ENCODE measurements at regions not wholly inside any gene's neighbourhood (a gene's known extent, or its start where the extent isn't known, plus 50 kb on each side); places are given as distances from the start of the nearest gene placed in this dataset.
"Not testable (repeated sequence)": the region's sequence is repeated elsewhere in the genome, so short reads cannot be mapped to it uniquely, and the experiment has no call there.

DNA sequence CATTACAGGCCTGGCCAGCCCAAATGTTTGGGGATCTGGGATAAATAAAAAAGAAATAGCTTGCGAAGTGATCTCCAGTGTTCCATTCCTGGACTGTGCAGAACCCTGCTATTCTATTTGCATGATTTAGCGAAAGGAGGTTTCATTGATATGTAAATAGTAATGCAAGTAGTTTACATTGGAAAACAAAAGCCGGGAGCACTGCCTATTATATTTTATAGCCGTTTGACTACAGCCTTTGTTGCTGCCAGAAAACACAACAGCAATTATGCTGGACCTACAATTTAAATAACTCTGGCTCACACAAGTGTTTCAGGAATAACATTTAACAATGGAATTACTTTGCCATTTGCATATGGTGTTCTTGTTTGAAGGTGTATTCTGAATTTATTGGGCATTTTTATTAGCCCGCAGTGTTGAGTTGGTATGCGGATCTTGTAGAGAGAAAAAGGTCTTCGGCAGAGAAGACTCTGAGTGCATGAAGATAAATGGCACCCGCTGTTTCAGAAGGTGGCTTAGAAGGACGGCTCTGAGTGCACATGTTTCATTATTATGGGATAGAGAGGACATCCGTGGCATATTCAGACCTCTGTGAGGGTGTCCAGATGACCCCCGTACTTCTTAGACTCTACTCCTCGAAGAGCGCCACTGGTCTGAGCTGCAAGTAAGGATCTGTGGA, 315.0 kb downstream of the BRD1 start:
- H3K4me3 ChIP-seq (ENCODE audit: low read length): no peak overlapping the region
- no peaks in the 10 kb centered on the region for H3K27me3 ChIP-seq (ENCODE audit: control insufficient read depth, insufficient read depth, low read length)
- H3K36me3 ChIP-seq (ENCODE audit: control insufficient read depth, insufficient read depth, low read length): no peaks in the 10 kb centered on the region
- no peak overlapping the region for H3K9ac ChIP-seq (ENCODE audit: low read length)
- H3K4me1 ChIP-seq (ENCODE audit: control insufficient read depth, insufficient read depth, low read length): no peaks in the 10 kb centered on the region
- no peak overlapping the region for H3K27ac ChIP-seq (ENCODE audit: low read depth, low read length)

- H3K36me3 ChIP-seq (ENCODE audit: control insufficient read depth, insufficient read depth, low read length); H3K27me3 ChIP-seq (ENCODE audit: control insufficient read depth, insufficient read depth, low read length); H3K4me1 ChIP-seq (ENCODE audit: control insufficient read depth, insufficient read depth, low read length); H3K9ac ChIP-seq (ENCODE audit: low read length); H3K4me3 ChIP-seq (ENCODE audit: low read length); H3K27ac ChIP-seq (ENCODE audit: low read depth, low read length): not testable (repeated sequence)
These were observed 316.1 kb downstream of the BRD1 start for GRCh38 chr22:49511393-49512189.

DNA sequence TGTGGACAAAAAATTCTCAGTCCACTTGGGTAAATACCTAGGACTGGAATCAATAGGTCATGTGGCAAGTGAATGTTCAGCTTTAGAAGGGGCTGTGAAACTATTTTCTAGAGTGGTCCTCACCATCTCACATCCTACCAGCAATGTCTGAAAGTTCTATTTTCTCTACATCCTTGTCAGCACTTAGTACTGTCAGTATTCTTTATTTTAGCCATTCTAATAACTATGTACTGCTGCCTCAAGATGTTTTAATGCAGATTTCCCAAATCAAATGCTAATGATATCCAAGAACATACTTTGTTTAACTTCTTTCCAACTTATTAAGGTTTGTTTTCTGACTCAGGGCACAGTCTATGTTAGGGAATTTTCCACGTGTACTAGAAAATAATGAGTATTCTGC, 317.0 kb downstream of the BRD1 start:
- Histone ChIP-seq H3K9ac (ENCODE audit: low read length) (no peak overlapping the region), H3K27ac (ENCODE audit: low read depth, low read length) (no peak overlapping the region), H3K4me1 (ENCODE audit: control insufficient read depth, insufficient read depth, low read length) (no peaks in the 10 kb centered on the region), H3K4me3 (ENCODE audit: low read length) (no peak overlapping the region), H3K27me3 (ENCODE audit: control insufficient read depth, insufficient read depth, low read length) (no peaks in the 10 kb centered on the region), H3K36me3 (ENCODE audit: control insufficient read depth, insufficient read depth, low read length) (no peaks in the 10 kb centered on the region)

GRCh38 chr22:49509016-49509415, 318.7 kb downstream of the BRD1 start:
- Histone ChIP-seq H3K4me1 (ENCODE audit: control insufficient read depth, insufficient read depth, low read length) (no peaks in the 10 kb centered on the region), H3K36me3 (ENCODE audit: control insufficient read depth, insufficient read depth, low read length) (no peaks in the 10 kb centered on the region), H3K27ac (ENCODE audit: low read depth, low read length) (no peak overlapping the region), H3K9ac (ENCODE audit: low read length) (no peak overlapping the region), H3K4me3 (ENCODE audit: low read length) (no peak overlapping the region), H3K27me3 (ENCODE audit: control insufficient read depth, insufficient read depth, low read length) (no peaks in the 10 kb centered on the region)

DNA sequence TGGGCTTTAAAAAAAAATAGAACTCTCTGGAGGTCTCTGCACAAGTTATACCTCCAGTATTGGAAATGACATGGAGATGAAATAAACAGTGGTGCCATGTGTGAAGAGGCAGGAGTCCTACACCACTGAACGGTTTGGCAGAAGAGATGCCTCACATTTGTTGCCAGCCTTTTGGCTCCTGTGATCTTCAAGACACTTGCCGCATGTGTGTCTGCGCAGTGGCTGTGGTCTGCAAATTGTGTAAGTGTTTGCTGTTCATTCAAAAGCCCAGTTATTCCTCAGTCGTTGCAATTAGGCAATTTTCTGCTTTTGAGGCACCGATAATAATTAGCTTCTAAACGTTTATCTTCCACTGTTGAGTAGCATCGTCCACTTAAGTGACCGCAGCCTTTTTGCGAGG, 319.1 kb downstream of the BRD1 start:
- no peaks in the 10 kb centered on the region for H3K4me1 ChIP-seq (ENCODE audit: control insufficient read depth, insufficient read depth, low read length)
- no peak overlapping the region for H3K9ac ChIP-seq (ENCODE audit: low read length)
- no peaks in the 10 kb centered on the region for H3K36me3 ChIP-seq (ENCODE audit: control insufficient read depth, insufficient read depth, low read length)
- no peak overlapping the region for H3K27ac ChIP-seq (ENCODE audit: low read depth, low read length)
- H3K27me3 ChIP-seq (ENCODE audit: control insufficient read depth, insufficient read depth, low read length): no peaks in the 10 kb centered on the region
- no peak overlapping the region for H3K4me3 ChIP-seq (ENCODE audit: low read length)

DNA sequence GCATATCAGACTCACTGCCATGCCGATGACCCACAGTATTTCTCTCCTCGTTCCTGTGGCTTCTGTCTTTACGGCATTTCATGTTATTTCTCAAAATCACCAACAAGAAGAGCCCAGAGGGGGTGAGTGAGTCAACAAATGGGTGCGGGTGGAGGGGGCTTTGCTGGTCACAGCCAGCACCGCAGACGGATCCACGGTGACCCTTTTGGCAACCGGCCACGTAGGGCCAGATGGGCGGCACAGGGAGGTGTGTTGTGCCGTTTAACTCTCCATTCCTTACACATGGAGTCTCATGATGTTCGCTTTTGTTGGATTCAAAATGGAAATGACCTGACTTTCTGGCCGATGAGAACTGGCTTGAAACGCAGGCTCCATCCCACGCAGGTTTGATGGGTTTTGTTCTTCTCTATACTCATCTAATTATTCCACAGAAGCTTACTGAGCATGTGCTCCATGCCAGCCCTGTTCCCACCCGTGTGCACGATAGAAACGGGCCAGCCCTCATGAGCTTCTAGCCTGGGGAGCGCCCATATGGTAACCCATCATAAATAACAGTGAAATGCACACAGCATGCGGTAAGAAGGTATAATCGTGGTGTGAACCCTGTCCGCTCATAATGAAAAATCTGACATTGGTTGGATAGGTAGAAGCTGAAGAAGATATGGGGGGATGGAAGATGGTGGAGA, 319.9 kb downstream of the BRD1 start:
- Histone ChIP-seq H3K9ac (ENCODE audit: low read length) (no peak overlapping the region), H3K27ac (ENCODE audit: low read depth, low read length) (no peak overlapping the region), H3K36me3 (ENCODE audit: control insufficient read depth, insufficient read depth, low read length) (no peaks in the 10 kb centered on the region), H3K4me1 (ENCODE audit: control insufficient read depth, insufficient read depth, low read length) (no peaks in the 10 kb centered on the region), H3K4me3 (ENCODE audit: low read length) (no peak overlapping the region), H3K27me3 (ENCODE audit: control insufficient read depth, insufficient read depth, low read length) (no peaks in the 10 kb centered on the region)

DNA sequence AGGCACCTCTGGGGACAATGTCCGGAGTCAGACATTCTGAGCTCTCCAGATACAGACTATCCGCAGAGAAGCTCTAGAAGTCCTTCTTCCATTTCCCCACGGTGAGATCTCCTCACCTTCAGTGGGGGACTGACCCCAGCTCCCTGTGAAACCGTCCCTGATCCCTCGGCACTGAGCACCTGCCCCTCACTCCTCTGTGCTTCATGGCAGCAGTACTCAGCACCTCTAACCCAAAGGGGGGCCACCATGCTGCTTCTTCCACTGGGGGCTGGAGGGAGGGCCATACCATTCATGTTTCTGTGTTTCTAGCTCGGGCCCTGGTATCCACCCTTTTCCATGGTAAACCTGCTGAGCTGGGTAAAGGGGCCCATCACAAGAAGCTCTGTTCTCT, 321.7 kb downstream of the BRD1 start:
- H3K4me3 ChIP-seq (ENCODE audit: low read length): no peak overlapping the region
- H3K9ac ChIP-seq (ENCODE audit: low read length): no peak overlapping the region
- H3K27me3 ChIP-seq (ENCODE audit: control insufficient read depth, insufficient read depth, low read length): no peaks in the 10 kb centered on the region
- no peaks in the 10 kb centered on the region for H3K36me3 ChIP-seq (ENCODE audit: control insufficient read depth, insufficient read depth, low read length)
- no peak overlapping the region for H3K27ac ChIP-seq (ENCODE audit: low read depth, low read length)
- no peaks in the 10 kb centered on the region for H3K4me1 ChIP-seq (ENCODE audit: control insufficient read depth, insufficient read depth, low read length)

GRCh38 chr22:49505337-49506009, 322.2 kb downstream of the BRD1 start:
- Histone ChIP-seq H3K4me1 (ENCODE audit: control insufficient read depth, insufficient read depth, low read length) (no peaks in the 10 kb centered on the region), H3K4me3 (ENCODE audit: low read length) (no peak overlapping the region), H3K9ac (ENCODE audit: low read length) (no peak overlapping the region), H3K36me3 (ENCODE audit: control insufficient read depth, insufficient read depth, low read length) (no peaks in the 10 kb centered on the region), H3K27ac (ENCODE audit: low read depth, low read length) (no peak overlapping the region), H3K27me3 (ENCODE audit: control insufficient read depth, insufficient read depth, low read length) (no peaks in the 10 kb centered on the region)

GRCh38 chr22:49503896-49504521, 323.7 kb downstream of the BRD1 start:
- H3K27me3 ChIP-seq (ENCODE audit: control insufficient read depth, insufficient read depth, low read length): no peaks in the 10 kb centered on the region
- no peaks in the 10 kb centered on the region for H3K4me1 ChIP-seq (ENCODE audit: control insufficient read depth, insufficient read depth, low read length)
- H3K9ac ChIP-seq (ENCODE audit: low read length): no peak overlapping the region

DNA sequence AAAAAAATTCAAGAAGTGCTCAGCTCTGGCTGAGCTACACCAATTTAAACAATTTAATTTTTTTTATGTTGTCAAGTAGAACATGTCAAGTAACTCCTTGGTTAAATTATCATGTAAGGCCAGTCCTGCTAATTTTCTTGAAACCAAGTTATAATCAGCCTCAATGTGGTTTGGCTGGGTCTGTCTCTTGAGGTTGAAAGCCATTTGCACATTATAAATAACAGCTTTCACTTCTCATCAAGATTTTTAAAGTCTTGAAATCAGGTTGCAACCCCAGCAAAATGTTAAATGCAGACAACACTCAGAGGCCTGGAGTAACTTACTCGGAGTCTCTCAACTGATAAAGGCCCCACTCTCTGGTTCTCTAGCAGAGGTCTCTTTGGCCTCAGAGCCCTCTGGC, 324.4 kb downstream of the BRD1 start:
- Histone ChIP-seq H3K36me3 (ENCODE audit: control insufficient read depth, insufficient read depth, low read length) (no peaks in the 10 kb centered on the region), H3K4me1 (ENCODE audit: control insufficient read depth, insufficient read depth, low read length) (no peaks in the 10 kb centered on the region), H3K4me3 (ENCODE audit: low read length) (no peak overlapping the region), H3K27ac (ENCODE audit: low read depth, low read length) (no peak overlapping the region), H3K27me3 (ENCODE audit: control insufficient read depth, insufficient read depth, low read length) (no peaks in the 10 kb centered on the region), H3K9ac (ENCODE audit: low read length) (no peak overlapping the region)

More at GRCh38 chr22:49503896-49504521, 323.7 kb downstream of the BRD1 start:
- H3K36me3 ChIP-seq (ENCODE audit: control insufficient read depth, insufficient read depth, low read length): no peaks in the 10 kb centered on the region
- H3K27ac ChIP-seq (ENCODE audit: low read depth, low read length): no peak overlapping the region
- H3K4me3 ChIP-seq (ENCODE audit: low read length): no peak overlapping the region

- Histone ChIP-seq H3K27ac (ENCODE audit: low read depth, low read length) (no peak overlapping the region), H3K27me3 (ENCODE audit: control insufficient read depth, insufficient read depth, low read length) (no peaks in the 10 kb centered on the region), H3K4me1 (ENCODE audit: control insufficient read depth, insufficient read depth, low read length) (no peaks in the 10 kb centered on the region), H3K36me3 (ENCODE audit: control insufficient read depth, insufficient read depth, low read length) (no peaks in the 10 kb centered on the region), H3K4me3 (ENCODE audit: low read length) (no peak overlapping the region), H3K9ac (ENCODE audit: low read length) (no peak overlapping the region)
These were observed 325.4 kb downstream of the BRD1 start for GRCh38 chr22:49502126-49502826.
